ENCODE measurements at regions not wholly inside any gene's neighbourhood (a gene's known extent, or its start where the extent isn't known, plus 50 kb on each side); places are given as distances from the start of the nearest gene placed in this dataset.

DNA sequence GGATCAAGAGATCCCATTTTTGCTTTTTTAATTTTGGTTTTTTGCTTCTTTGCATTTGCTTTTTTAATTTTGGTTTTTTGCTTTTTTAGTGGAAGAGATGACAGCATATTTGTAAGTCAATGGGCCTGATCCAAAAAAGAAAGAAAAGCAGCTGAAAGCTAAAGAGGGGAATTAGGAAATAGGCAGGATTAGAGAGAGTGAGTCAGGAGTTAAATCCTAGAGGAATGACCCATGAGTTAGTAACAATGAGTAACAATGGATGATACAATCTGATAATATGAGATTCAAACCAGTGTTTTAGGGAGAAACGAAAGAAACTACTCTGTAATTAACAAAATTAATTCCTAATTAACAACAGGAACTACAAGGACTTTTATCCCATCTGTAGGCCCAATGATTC, 111.2 kb upstream of the SGCG start:
- Histone ChIP-seq H3K36me3 (ENCODE audit: control insufficient read depth, insufficient read depth, low read length) (no peaks in the 10 kb centered on the region), H3K4me3 (replicated peaks in 1 of 4; ENCODE audit: control extremely low read depth in 1 of 4, insufficient read depth in 1 of 4, low read depth in 3 of 4, low read length in 4 of 4) (no peak overlapping the region), H3K27ac (ENCODE audit: insufficient read depth, low read length) (peak overlapping the region; percentile 60), H3K27me3 (ENCODE audit: control insufficient read depth, insufficient read depth, low read length) (no peaks in the 10 kb centered on the region), H2AFZ (ENCODE audit: low read length) (no peak overlapping the region), H3K79me2 (ENCODE audit: control insufficient read depth, insufficient read depth, low read length) (no peaks in the 10 kb centered on the region), H3K4me2 (ENCODE audit: extremely low read depth, insufficient read depth, low read length) (no peak overlapping the region), H4K20me1 (ENCODE audit: control insufficient read depth, extremely low read depth, insufficient read depth, low read length) (no peaks in the 10 kb centered on the region), H3K9me3 (ENCODE audit: control insufficient read depth, insufficient read depth, low read depth, low read length) (no peaks in the 10 kb centered on the region), H3K9ac (ENCODE audit: insufficient read depth, low read length) (no peak overlapping the region), H3K4me1 (ENCODE audit: control insufficient read depth, extremely low read depth, insufficient read depth, low read length) (no peaks in the 10 kb centered on the region)
- DNase-seq (ENCODE audit: low read depth in 2 of 2), result peak; percentile 71 to 84
- TF ChIP-seq, protein P1, sequence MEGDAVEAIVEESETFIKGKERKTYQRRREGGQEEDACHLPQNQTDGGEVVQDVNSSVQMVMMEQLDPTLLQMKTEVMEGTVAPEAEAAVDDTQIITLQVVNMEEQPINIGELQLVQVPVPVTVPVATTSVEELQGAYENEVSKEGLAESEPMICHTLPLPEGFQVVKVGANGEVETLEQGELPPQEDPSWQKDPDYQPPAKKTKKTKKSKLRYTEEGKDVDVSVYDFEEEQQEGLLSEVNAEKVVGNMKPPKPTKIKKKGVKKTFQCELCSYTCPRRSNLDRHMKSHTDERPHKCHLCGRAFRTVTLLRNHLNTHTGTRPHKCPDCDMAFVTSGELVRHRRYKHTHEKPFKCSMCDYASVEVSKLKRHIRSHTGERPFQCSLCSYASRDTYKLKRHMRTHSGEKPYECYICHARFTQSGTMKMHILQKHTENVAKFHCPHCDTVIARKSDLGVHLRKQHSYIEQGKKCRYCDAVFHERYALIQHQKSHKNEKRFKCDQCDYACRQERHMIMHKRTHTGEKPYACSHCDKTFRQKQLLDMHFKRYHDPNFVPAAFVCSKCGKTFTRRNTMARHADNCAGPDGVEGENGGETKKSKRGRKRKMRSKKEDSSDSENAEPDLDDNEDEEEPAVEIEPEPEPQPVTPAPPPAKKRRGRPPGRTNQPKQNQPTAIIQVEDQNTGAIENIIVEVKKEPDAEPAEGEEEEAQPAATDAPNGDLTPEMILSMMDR (conservative IDR thresholded peaks at IDR 0.05 in 1 of 2, IDR thresholded peaks at IDR 0.05 in 1 of 2; ENCODE audit: low read depth in 1 of 2, low read length in 2 of 2), result no peak
- no peak for TF ChIP-seq EZH2 (IDR thresholded peaks at IDR 0.05; ENCODE audit: low read length, missing control alignments)

DNA sequence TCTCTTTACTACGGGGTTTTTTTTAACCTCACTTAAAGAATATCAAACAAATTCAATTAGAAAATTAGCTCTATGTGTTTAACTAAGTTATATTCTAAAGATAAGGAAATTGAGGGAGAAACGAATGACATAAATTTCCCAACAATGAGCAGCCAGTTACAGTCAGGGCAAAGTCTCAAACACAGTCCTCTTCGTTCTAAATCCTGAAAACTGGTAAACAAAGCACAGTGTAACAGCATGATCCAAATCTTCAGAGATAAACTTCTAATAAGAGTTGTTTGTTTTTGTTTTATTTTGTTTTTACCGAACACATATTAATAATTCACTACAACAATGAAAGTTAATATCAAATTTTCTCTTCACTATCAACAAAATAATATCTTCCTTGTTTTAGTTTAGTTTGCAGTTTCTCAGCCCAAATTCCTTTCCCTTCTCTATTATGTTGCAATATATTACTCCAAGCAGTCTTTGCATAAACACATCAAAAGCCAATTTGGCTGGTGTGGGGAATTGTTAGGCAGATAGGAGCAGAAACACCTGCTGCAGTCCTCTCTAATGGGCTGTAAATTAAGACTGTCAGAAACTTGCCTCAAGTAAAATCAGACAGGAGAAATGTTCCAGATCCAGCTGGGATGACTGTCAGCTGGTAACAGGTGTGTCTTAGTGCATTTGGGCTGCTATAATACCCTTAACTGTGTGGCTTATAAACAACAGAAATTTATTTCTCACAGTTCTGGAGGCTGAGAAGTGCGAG, 106.5 kb upstream of the SGCG start:
- peak overlapping the region; percentile 40 for H3K4me2 ChIP-seq (ENCODE audit: extremely low read depth, insufficient read depth, low read length)
- H3K79me2 ChIP-seq (ENCODE audit: control insufficient read depth, insufficient read depth, low read length), result no peaks in the 10 kb centered on the region
- H3K4me1 ChIP-seq (ENCODE audit: control insufficient read depth, extremely low read depth, insufficient read depth, low read length), result no peaks in the 10 kb centered on the region
- H2AFZ ChIP-seq (ENCODE audit: low read length), result no peak overlapping the region
- DNase-seq (ENCODE audit: low read depth in 2 of 2), result peak in 1 of 2 donors; percentile 58
- H3K9me3 ChIP-seq (ENCODE audit: control insufficient read depth, insufficient read depth, low read depth, low read length), result no peaks in the 10 kb centered on the region
- no peaks in the 10 kb centered on the region for H3K27me3 ChIP-seq (ENCODE audit: control insufficient read depth, insufficient read depth, low read length)
- H3K9ac ChIP-seq (ENCODE audit: insufficient read depth, low read length), result no peak overlapping the region
- no peaks in the 10 kb centered on the region for H4K20me1 ChIP-seq (ENCODE audit: control insufficient read depth, extremely low read depth, insufficient read depth, low read length)
- no peak for TF ChIP-seq EZH2 (IDR thresholded peaks at IDR 0.05; ENCODE audit: low read length, missing control alignments)
- TF ChIP-seq, protein P1 (conservative IDR thresholded peaks at IDR 0.05 in 1 of 2, IDR thresholded peaks at IDR 0.05 in 1 of 2; ENCODE audit: low read depth in 1 of 2, low read length in 2 of 2), result no peak
- H3K27ac ChIP-seq (ENCODE audit: insufficient read depth, low read length), result no peak overlapping the region
- no peaks in the 10 kb centered on the region for H3K36me3 ChIP-seq (ENCODE audit: control insufficient read depth, insufficient read depth, low read length)
- no peak overlapping the region for H3K4me3 ChIP-seq (replicated peaks in 1 of 4; ENCODE audit: control extremely low read depth in 1 of 4, insufficient read depth in 1 of 4, low read depth in 3 of 4, low read length in 4 of 4)

DNA sequence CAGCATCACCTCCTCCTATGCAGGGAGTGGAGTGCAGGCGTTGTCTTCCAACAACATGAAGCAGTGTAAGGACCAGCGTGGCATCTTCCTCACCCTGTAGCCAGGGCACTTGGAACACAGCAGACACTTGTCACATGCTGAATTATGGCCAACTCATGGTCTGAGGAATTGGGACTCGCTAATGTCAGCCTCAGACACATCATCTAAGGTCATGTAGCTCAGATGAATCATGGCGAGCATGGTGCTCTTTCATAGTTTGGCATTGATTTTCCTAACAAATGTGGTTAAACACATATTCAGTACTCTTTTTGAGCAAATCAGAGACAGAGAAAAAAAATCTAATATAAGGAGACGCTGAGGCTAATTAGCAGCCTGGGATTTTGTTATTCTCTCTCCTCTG, 99.6 kb upstream of the SGCG start:
- Histone ChIP-seq H3K36me3 (ENCODE audit: control insufficient read depth, insufficient read depth, low read length) (no peaks in the 10 kb centered on the region), H3K4me3 (replicated peaks in 1 of 4; ENCODE audit: control extremely low read depth in 1 of 4, insufficient read depth in 1 of 4, low read depth in 3 of 4, low read length in 4 of 4) (no peak overlapping the region), H3K9ac (ENCODE audit: insufficient read depth, low read length) (no peak overlapping the region), H3K4me1 (ENCODE audit: control insufficient read depth, extremely low read depth, insufficient read depth, low read length) (peaks cover 9% of the 10 kb centered on the region), H3K79me2 (ENCODE audit: control insufficient read depth, insufficient read depth, low read length) (no peaks in the 10 kb centered on the region), H2AFZ (ENCODE audit: low read length) (no peak overlapping the region), H4K20me1 (ENCODE audit: control insufficient read depth, extremely low read depth, insufficient read depth, low read length) (no peaks in the 10 kb centered on the region), H3K27me3 (ENCODE audit: control insufficient read depth, insufficient read depth, low read length) (no peaks in the 10 kb centered on the region), H3K4me2 (ENCODE audit: extremely low read depth, insufficient read depth, low read length) (peak overlapping the region; percentile 2), H3K27ac (ENCODE audit: insufficient read depth, low read length) (no peak overlapping the region), H3K9me3 (ENCODE audit: control insufficient read depth, insufficient read depth, low read depth, low read length) (no peaks in the 10 kb centered on the region)
- peak; percentile 48 to 50 for DNase-seq (ENCODE audit: low read depth in 2 of 2)
- TF ChIP-seq, protein P1 (conservative IDR thresholded peaks at IDR 0.05 in 1 of 2, IDR thresholded peaks at IDR 0.05 in 1 of 2; ENCODE audit: low read depth in 1 of 2, low read length in 2 of 2), result no peak
- TF ChIP-seq EZH2 (IDR thresholded peaks at IDR 0.05; ENCODE audit: low read length, missing control alignments), result no peak
